Amniotic epithelial cell (primary cell): ENCODE measurements at regions not wholly inside any gene's neighbourhood (a gene's known extent, or its start where the extent isn't known, plus 50 kb on each side); places are given as distances from the start of the nearest gene placed in this dataset.
"Not testable (repeated sequence)": the region's sequence is repeated elsewhere in the genome, so short reads cannot be mapped to it uniquely, and the experiment has no call there.

Experiments used
- DNase-seq: peaks from one replicate; pipeline ENCODE4 v3.0.0-alpha.2; 2010; ENCODE audit warnings: low read depth

- no peak for DNase-seq
Observed at GRCh38 chr6:22106961-22107360, 189.9 kb downstream of the PRL start.

- DNase-seq = peak; percentile 67
Observed at GRCh38 chr6:22108199-22108598, 188.6 kb downstream of the PRL start.

DNA sequence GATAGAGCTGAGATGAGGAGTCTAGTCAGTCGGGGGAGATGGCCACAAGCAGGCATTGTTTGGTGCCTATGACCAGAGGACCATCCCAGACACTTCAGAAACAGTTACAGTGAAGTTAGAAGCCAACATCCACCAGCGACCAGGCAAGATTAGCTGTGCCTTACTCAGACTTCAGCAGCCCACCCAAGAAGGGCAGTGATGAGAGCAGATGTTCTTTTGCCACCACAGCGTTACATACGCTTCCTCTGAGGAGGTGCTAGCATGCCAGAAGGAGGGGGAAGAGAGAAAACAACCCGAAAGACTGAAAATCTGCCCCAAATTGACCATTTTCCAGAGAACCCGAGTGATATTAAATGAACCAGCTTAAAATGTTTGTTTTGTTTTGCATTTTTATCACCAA, 186.8 kb downstream of the PRL start:
- no peak for DNase-seq

DNA sequence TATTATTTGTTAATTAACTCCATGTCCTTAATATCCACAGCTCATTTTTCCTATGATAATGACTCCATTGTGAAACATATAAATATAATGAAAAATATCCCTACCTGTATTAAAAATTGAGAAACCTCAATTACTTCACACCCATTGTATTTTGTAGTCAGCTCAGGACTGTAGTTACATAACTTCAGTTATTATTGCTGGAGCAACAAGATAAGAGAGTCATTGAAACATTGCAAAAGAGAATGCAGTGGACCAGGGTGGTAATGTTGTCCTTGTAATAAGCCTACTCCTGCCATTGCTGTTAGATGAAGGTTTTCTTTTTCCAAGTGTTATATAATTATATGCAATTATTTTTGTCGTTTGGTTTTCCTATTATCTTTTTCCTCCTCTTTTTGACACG, 184.4 kb downstream of the PRL start:
- DNase-seq = peak; percentile 79

DNA sequence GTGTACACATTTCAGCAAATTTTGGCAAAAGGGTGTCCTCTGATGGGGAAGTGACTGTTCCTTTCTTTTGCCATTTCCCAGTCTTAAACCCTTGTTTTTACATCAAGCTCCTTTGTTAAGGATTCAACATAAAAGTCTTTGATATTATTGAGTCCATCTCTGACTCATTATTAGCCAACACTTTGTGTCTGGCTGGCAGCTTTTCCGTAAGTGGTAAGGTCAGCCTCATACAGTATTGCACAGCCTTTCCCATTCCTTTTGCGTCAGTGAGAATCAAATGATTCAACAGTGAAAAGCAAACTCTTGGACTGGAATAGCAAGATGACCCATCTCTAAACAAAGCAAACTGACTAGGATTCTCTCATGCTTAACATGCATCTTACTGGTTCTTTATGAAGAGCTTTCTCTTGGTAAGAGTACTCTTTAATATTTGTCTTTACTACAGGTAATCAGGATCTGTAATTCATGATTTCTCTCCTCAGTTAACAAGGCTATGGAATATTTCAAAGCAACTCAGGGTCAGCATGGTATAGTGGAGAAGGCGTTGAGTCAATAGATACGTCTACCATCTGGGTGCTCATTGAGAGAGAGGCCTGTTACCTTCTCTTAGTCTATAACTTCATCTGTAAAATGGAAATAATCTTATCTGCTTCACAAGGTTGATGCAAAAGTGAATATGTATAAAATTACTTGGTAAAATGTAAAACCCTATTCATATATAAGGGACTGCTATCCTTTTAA, 183.6 kb downstream of the PRL start:
- peak; percentile 99 for DNase-seq

- DNase-seq = no peak
Observed at GRCh38 chr6:22115559-22115958, 181.3 kb downstream of the PRL start.

DNA sequence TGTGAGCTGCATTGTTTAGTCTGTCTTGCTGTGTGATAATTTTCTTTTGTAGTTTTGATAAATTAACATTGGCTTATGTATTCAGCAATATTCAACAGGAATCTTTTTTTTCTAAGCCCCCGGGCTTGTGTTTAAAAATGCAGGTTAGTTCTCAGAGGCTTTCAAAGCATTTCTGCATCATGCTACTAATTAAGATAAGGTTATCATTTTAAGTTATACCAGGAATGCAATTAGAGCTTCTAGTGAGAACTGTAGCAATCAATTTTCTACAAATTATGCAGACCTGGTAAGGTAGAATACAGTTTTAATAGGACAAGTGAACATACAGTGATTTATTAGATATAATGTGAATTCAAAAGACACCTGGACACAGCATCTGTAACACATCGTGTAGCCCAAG, 179.2 kb downstream of the PRL start:
- no peak for DNase-seq

DNA sequence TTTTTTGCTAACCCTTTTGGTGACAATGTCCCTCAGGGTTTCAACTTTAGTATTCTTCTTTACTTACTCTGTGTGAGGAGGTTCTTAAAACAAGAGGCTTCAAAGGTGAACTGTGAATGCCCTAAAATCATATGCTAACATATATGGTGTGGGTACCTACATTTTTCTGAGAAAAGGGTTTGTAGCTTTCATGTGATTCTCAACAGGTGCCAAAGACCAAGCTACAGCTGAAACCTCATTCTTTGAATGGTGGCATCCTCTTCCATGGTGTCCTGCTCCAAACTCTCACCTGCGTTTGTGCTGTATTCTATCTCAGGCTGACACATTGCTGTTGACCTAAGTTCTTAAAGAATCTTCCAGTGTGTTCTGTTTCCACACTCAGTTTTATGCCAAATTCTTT, 177.3 kb downstream of the PRL start:
- DNase-seq = no peak

DNA sequence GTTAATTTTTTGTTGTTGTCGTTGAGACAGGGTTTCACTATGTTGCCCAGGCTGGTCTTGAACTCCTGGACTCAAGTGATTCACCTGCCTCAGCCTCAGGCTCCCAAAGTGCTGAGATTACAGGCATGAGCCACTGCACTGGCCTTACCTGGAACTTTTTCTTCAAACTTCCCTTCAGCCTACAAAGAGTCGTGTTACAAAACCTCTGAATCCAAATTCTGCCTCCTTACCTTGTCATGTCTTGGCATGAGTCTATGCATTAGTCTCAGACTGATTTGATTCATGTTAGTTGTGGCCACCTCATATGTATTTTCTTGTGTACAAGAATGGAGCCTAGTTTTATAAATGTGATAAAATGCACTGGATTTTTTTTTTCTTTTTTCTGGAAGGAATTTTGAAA, 172.1 kb downstream of the PRL start:
- no peak for DNase-seq

DNA sequence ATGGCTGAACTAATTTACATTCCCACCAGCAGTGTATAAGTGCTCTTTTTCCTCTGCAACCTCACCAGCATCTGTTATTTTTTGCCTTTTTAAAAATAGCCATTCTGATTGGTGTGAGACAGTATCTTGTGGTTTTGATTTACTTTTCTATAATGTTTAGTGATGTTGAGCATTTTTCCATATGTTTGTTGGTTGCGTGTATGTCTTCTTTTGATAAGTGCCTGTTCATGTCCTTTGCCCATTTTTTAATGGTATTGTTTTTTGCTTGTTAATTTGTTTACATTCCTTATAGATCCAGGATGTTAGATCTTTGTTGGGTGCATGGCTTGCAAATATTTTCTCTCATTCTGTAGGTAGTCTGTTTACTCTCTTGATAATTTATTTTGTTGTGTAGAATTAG, 169.9 kb downstream of the PRL start:
- no peak for DNase-seq

GRCh38 chr6:22129751-22130150, 167.1 kb downstream of the PRL start:
- no peak for DNase-seq

DNA sequence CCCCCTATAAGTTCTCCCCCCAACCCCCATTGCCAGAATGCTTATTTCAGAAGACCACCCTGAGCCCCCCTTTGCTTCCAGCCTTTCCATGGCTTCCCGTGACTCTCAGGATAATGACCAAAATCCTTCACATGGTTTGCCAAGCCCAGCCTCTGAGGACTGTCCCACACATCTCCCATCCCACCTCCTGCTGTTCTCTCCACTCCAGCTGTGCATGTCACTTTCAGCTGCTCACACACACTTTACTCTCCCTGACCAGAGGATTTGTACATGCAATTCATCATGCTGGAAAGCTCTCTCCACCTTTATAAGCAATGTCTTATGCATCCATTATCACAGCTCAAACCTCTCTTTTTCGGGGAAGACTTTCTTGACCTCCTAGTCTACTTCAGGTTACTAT, 164.2 kb downstream of the PRL start:
- DNase-seq = no peak

- DNase-seq = no peak
Observed at GRCh38 chr6:22133357-22133756, 163.5 kb downstream of the PRL start.

- DNase-seq = no peak
Observed at GRCh38 chr6:22134308-22134707, 162.5 kb downstream of the PRL start.

GRCh38 chr6:22135395-22135794, 161.4 kb downstream of the PRL start:
- no peak for DNase-seq

DNA sequence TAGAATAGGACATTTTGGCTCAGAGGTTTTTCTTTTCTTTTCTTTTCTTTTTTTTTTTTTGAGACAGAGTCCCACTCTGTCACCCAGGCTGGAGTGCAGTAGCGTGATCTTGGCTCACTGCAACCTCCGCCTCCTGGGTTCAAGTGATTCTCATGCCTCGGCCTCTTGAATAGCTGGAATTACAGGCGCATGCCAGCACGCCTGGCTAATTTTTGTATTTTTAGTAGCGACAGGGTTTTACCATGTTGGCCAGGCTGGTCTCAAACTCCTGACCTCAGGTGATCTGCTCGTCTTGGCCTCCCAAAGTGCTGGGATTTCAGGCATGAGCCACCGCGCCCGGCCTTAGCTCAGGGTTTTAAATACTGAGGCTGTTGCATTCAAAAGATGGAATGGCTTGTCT, 156.1 kb downstream of the PRL start:
- DNase-seq = not testable (repeated sequence)

GRCh38 chr6:22141241-22141745, 155.5 kb downstream of the PRL start:
- no peak for DNase-seq

DNA sequence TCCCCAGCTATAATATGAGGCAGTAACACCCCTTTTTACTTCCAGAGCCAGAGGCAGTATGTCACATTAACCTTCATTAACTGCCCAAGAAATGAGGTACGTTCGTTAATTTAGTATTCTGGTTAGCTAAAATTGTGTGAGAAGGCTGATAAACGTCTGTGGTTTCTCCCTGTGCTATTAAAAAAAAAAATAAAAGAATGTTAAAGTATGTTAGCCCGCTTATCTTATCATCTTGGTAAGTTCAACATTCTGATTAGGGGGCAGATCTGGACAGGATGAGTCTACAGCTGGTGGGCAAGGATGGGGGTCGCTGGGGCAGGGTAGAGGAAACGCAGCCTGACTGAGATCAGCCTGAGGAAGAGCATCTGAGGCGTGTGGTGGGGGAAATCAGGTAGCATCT, 154.0 kb downstream of the PRL start:
- DNase-seq = peak; percentile 37

GRCh38 chr6:22145376-22145775, 151.5 kb downstream of the PRL start:
- no peak for DNase-seq

DNA sequence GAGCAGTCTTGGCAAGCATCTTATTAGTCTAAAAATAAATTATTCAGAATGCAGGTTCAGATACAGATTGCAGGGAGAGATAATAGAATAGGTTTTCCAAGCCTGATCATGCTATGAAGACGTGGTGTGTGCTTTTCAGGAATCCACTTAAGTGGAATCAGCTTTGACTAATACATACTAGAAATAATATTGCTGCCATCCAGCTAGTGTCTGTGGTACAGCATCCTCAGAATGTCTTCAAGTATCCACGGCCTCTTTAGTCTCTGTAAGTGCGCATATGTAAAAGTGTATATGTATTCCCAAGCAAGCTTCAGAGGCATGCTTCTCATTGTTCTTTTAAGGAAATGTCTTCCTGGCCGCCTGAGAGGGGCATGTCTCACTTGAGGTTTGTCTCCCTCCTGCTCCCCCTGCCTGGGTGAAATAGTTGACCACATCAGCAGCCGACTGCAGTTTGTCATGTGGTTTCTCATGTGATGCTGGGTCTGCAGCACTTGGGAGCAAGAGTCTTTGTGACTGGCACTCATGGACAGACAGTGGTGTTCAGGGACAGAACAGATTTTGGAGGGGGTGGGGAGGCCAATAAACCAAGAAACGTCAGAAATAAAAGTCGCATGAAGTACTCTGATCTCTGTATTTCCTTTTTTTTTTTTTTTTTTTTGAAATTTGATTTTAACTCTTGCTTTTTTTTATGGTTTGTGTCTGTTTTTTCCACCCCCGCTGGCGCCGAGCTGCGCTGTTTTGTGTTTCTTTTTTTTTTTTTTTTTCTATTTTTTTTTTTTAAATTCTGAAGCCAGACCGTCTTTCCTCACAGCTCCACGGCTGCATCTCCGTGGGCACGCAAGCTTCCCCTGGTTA, 150.8 kb downstream of the PRL start:
- DNase-seq = peak; percentile 71

DNA sequence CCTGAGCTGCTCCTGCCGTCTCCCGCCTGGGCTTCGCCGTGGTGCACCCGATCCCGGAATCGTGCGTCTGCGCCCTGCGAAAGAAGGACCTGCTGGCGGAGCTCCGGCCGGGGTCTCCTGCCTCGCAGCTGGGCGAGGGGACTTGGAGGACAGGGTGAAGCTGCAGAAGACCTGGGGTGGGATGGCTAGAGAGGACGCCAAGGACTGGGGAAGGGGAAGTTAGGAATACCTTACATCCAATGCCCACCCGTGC, 150.2 kb downstream of the PRL start:
- DNase-seq = no peak

- DNase-seq = no peak
Observed at GRCh38 chr6:22146931-22147701, 149.7 kb downstream of the PRL start.
